C4-2B (cell line): ENCODE measurements at regions not wholly inside any gene's neighbourhood (a gene's known extent, or its start where the extent isn't known, plus 50 kb on each side); places are given as distances from the start of the nearest gene placed in this dataset.

Experiments
- CTCF ChIP-seq: fragments of 450-650 bp; conservative IDR thresholded peaks from 2 replicates; pipeline ENCODE4 v1.5.1; 2017; ENCODE audit warnings: mild to moderate bottlenecking
- ZFX ChIP-seq: fragments of 450-650 bp; IDR thresholded peaks from 2 replicates; pipeline ENCODE4 v1.6.1; 2017

- TF ChIP-seq CTCF (no peak), ZFX (no peak)
These were observed 70.6 kb upstream of the XYLT1 start for GRCh38 chr16:17541324-17541723.
